Vagina (tissue), 2 donors: ENCODE measurements at regions not wholly inside any gene's neighbourhood (a gene's known extent, or its start where the extent isn't known, plus 50 kb on each side); places are given as distances from the start of the nearest gene placed in this dataset.

Source experiments
- DNase-seq, 2 donors: peaks; one replicate each; pipeline ENCODE4 v3.0.0-alpha.2; 2017; ENCODE audit errors: extremely low spot score in 2 of 2
- H3K27ac ChIP-seq: fragments of 200-600 bp; sonication (generic); one replicate; pipeline ENCODE4 v1.5.1; 2019
- H3K27me3 ChIP-seq: fragments of 200-600 bp; sonication (generic); one replicate; pipeline ENCODE4 v1.5.1; 2019
- H3K36me3 ChIP-seq, 2 donors: fragments of 200-600 bp; sonication (generic); one replicate each; pipeline ENCODE4 v1.5.1; 2017 to 2019
- H3K4me1 ChIP-seq: fragments of 200-600 bp; sonication (generic); one replicate; pipeline ENCODE4 v1.5.1; 2019
- H3K4me3 ChIP-seq, 2 donors: fragments of 200-600 bp; sonication (generic); 1 replicate in 1 of 2; 2 replicates in 1 of 2; pipeline ENCODE4 v1.5.1; 2016 to 2019
- H3K9me3 ChIP-seq: fragments of 200-600 bp; sonication (generic); one replicate; pipeline ENCODE4 v1.5.1; 2019
- POLR2A ChIP-seq, 2 donors: fragments of 450-650 bp; IDR thresholded peaks; one replicate each; pipeline ENCODE4 v1.6.1; 2017; ENCODE audit warnings: antibody characterized with exemption in 2 of 2, mild to moderate bottlenecking in 2 of 2, moderate library complexity in 2 of 2
- POLR2AphosphoS5 ChIP-seq, 2 donors: sonication (generic); formaldehyde crosslinking; IDR thresholded peaks; one replicate each; pipeline ENCODE4 v1.9.0; 2017; ENCODE audit warnings: antibody characterized with exemption in 2 of 2, mild to moderate bottlenecking in 2 of 2, low read depth in 1 of 2; ENCODE audit not compliant: insufficient read depth in 1 of 2
- intact Hi-C: fragments of 100-400 bp; cut with DNase I; formaldehyde crosslinking; loops from one replicate; pipeline ENCODE4 v1.15.1; 2023
- TF ChIP-seq, protein P1 (sequence below), 3 experiments: fragments of 450-650 bp in 2 of 3; fragments of 200-600 bp in 1 of 3; sonication (generic) in 1 of 3; IDR thresholded peaks; one replicate each; pipeline ENCODE4 v1.5.1; 2017 to 2019; ENCODE audit warnings: antibody characterized with exemption in 3 of 3, mild to moderate bottlenecking in 2 of 3, moderate library complexity in 2 of 3

DNA sequence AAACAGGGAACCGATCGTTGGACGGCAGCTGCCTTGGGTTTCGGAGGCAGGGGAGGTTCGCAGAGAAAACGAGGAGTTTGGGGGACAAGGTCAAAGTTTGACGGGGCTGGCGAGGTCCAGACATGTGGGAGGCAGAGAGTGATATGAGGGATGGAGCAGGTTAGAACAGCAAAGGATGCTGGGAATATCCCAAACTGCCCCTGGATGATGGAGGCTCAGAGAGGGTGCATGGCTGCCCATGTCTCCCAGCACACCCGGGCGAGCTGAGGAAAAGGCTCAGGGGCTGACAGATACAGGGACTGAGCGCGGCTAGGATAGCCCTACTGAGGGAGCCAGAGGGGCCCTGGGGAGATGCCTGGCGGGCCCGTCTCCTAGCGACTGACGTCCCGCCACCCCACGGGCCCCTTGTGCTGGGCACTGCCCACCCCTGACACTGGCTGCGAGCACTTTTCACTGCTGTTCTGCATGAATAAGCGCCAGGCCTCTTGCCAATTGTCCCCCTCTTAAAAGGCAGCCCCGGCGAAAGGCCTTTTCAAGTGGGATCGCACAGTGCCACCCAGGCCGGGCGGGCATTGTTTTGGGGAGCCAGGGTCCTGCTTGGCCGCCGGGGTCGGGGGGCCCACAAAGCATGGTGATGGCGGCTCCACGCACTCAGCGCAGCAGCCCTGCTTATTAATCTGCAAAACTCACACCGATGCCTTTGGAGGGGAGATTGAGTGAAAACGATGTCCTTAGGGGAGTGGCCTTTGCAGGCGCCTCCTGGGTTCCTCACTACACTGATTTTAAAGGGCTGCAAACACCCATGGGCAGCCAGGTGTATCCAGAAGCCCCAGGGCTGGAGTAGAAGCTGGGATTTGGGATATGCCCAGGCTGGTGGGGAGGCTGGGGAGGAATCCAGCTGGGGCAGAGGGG lies 90.0 kb upstream of the LINC01488 start:
- no peaks in the 10 kb centered on the region for H3K4me1 ChIP-seq
- intact Hi-C loops, result no loop called here
- no peak overlapping the region for H3K27ac ChIP-seq
- H3K4me3 ChIP-seq, result no peak overlapping the region
- DNase-seq, result no peak
- no peaks in the 10 kb centered on the region for H3K9me3 ChIP-seq
- TF ChIP-seq POLR2AphosphoS5 (IDR thresholded peaks at IDR 0.05; ENCODE audit: insufficient read depth in 1 of 2, low read depth in 1 of 2) (no peak), POLR2A (IDR thresholded peaks at IDR 0.05) (no peak)
- TF ChIP-seq, protein P1, sequence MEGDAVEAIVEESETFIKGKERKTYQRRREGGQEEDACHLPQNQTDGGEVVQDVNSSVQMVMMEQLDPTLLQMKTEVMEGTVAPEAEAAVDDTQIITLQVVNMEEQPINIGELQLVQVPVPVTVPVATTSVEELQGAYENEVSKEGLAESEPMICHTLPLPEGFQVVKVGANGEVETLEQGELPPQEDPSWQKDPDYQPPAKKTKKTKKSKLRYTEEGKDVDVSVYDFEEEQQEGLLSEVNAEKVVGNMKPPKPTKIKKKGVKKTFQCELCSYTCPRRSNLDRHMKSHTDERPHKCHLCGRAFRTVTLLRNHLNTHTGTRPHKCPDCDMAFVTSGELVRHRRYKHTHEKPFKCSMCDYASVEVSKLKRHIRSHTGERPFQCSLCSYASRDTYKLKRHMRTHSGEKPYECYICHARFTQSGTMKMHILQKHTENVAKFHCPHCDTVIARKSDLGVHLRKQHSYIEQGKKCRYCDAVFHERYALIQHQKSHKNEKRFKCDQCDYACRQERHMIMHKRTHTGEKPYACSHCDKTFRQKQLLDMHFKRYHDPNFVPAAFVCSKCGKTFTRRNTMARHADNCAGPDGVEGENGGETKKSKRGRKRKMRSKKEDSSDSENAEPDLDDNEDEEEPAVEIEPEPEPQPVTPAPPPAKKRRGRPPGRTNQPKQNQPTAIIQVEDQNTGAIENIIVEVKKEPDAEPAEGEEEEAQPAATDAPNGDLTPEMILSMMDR (IDR thresholded peaks at IDR 0.05), result no peak
- H3K36me3 ChIP-seq, result no peaks in the 10 kb centered on the region
- H3K27me3 ChIP-seq, result no peaks in the 10 kb centered on the region

DNA sequence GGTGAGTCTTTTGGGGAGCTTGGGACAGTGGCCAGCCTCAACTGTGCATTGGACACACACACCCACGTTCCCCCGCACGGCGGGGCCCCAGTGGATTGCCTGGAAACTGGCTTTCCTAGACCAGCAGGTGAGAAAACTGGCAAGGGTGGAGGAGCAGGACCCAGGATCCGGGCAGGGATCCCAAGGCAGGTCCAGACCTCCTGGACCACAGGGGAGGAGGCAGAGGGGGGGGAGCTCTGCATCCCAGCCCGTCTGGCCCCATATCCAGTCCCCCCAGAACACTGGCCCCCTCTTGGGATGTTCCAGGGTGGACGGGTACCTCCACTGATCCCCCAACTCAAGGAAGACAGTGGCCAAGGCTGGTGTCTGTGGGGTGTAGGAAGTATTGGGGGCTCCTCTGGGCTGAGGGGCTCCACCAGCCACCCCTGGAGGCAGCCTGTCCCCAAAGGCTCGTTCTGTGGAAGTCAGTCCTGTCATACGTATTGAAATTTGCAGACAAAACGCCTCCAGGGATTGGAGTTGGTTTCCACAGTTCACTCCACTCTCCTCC lies 89.3 kb upstream of the LINC01488 start:
- DNase-seq, result no peak
- H3K36me3 ChIP-seq, result no peaks in the 10 kb centered on the region
- no peaks in the 10 kb centered on the region for H3K9me3 ChIP-seq
- TF ChIP-seq POLR2A (IDR thresholded peaks at IDR 0.05) (no peak), POLR2AphosphoS5 (IDR thresholded peaks at IDR 0.05; ENCODE audit: insufficient read depth in 1 of 2, low read depth in 1 of 2) (no peak)
- TF ChIP-seq, protein P1 (IDR thresholded peaks at IDR 0.05), result no peak
- no peak overlapping the region for H3K27ac ChIP-seq
- intact Hi-C loops, result no loop called here
- no peaks in the 10 kb centered on the region for H3K27me3 ChIP-seq
- no peak overlapping the region for H3K4me3 ChIP-seq
- no peaks in the 10 kb centered on the region for H3K4me1 ChIP-seq

DNA sequence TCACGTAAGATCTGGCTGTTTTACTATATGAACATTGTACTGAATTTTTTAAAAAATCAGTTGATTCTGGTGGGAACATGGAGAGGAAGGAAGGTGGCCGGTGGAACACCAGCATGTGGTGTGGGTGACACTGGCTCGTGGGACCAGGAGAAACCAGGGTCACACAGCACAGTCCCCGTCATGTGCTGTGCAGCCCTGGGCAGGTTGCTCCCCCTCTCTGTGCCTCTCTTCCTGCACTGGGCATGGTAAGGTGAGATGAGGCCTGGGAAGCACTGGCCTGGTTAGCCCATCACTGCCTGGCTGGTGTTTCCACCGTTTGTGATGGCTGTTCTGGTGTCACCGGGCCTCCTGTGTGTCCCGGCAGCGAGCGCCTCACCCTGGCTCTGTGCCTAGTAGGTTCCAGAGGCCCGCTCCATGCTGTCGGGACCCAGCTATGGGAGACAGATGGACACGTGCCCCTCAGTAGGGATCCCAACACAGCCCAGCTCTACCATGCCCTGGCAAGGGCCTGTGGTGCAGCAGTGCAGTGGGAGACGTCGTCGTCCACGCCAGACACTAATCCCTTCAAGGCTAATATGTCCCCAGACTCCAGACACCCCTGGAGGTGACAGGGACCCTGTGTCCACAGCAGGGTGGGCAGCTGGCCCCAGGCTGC lies 88.2 kb upstream of the LINC01488 start:
- H3K27ac ChIP-seq, result no peak overlapping the region
- no peaks in the 10 kb centered on the region for H3K27me3 ChIP-seq
- TF ChIP-seq, protein P1 (IDR thresholded peaks at IDR 0.05), result no peak
- no peak for TF ChIP-seq POLR2A (IDR thresholded peaks at IDR 0.05)
- TF ChIP-seq POLR2AphosphoS5 (IDR thresholded peaks at IDR 0.05; ENCODE audit: insufficient read depth in 1 of 2, low read depth in 1 of 2), result no peak
- H3K9me3 ChIP-seq, result no peaks in the 10 kb centered on the region
- no peaks in the 10 kb centered on the region for H3K36me3 ChIP-seq
- no peak for DNase-seq
- no peaks in the 10 kb centered on the region for H3K4me1 ChIP-seq
- intact Hi-C loops, result no loop called here
- no peak overlapping the region for H3K4me3 ChIP-seq

DNA sequence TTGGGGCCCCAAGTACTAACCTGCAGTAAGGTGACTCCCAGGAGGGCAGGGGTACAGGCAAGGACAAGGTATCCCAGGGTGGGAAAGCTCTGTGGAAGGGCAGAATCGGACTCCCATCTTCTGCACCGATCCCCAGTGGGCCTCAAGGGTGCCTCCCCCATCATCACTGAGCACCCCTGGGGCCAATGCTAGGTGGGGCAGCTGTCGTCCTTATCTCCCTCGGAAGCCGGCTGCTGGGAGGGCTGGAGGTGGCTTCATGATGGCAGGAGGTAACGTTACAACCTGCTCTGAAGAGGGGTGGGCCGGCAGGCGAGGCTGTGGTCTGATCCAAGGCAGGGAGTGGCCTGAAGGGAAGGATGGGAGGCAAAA lies 87.6 kb upstream of the LINC01488 start:
- intact Hi-C loops, result no loop called here
- peaks cover 4% of the 10 kb centered on the region for H3K4me1 ChIP-seq
- no peak for DNase-seq
- H3K4me3 ChIP-seq, result no peak overlapping the region
- no peaks in the 10 kb centered on the region for H3K36me3 ChIP-seq
- H3K27ac ChIP-seq, result no peak overlapping the region
- no peaks in the 10 kb centered on the region for H3K9me3 ChIP-seq
- H3K27me3 ChIP-seq, result no peaks in the 10 kb centered on the region
- no peak for TF ChIP-seq POLR2A (IDR thresholded peaks at IDR 0.05)
- no peak for TF ChIP-seq POLR2AphosphoS5 (IDR thresholded peaks at IDR 0.05; ENCODE audit: insufficient read depth in 1 of 2, low read depth in 1 of 2)
- TF ChIP-seq, protein P1 (IDR thresholded peaks at IDR 0.05), result no peak
